HG03025 (cell line): ENCODE measurements at regions not wholly inside any gene's neighbourhood (a gene's known extent, or its start where the extent isn't known, plus 50 kb on each side); places are given as distances from the start of the nearest gene placed in this dataset.
"Not testable (repeated sequence)": the region's sequence is repeated elsewhere in the genome, so short reads cannot be mapped to it uniquely, and the experiment has no call there.

Experiments
- ATAC-seq: cut with Tn5 transposase; IDR thresholded peaks from one replicate; pipeline ENCODE4 v1.9.1; 2021; ENCODE audit warnings: mild to moderate bottlenecking, moderate library complexity; ENCODE audit not compliant: unreplicated experiment, low FRiP score

GRCh38 chr2:56590611-56591010, 406.8 kb downstream of the CCDC85A start:
- ATAC-seq: no peak

GRCh38 chr2:56606086-56606485, 422.3 kb downstream of the CCDC85A start:
- ATAC-seq: not testable (repeated sequence)

- peak; percentile 97 for ATAC-seq
Measured at GRCh38 chr2:56613254-56613653, 429.5 kb downstream of the CCDC85A start.

- ATAC-seq: no peak
Measured at GRCh38 chr2:56613920-56614319, 430.1 kb downstream of the CCDC85A start.

GRCh38 chr2:56615760-56616159, 432.0 kb downstream of the CCDC85A start:
- ATAC-seq: no peak

- ATAC-seq: no peak
Measured at GRCh38 chr2:56624181-56624580, 440.4 kb downstream of the CCDC85A start.

GRCh38 chr2:56626927-56627326, 443.1 kb downstream of the CCDC85A start:
- no peak for ATAC-seq

GRCh38 chr2:56630286-56630685, 446.5 kb downstream of the CCDC85A start:
- ATAC-seq: no peak

GRCh38 chr2:56647997-56648396, 464.2 kb downstream of the CCDC85A start:
- ATAC-seq: no peak

- ATAC-seq: no peak
Measured at GRCh38 chr2:56648802-56649201, 465.0 kb downstream of the CCDC85A start.

GRCh38 chr2:56654936-56655335, 471.1 kb downstream of the CCDC85A start:
- no peak for ATAC-seq

- no peak for ATAC-seq
Measured at GRCh38 chr2:56656826-56657225, 473.0 kb downstream of the CCDC85A start.

GRCh38 chr2:56666777-56667176, 483.0 kb downstream of the CCDC85A start:
- ATAC-seq: no peak

GRCh38 chr2:56671973-56672569, 488.3 kb downstream of the CCDC85A start:
- no peak for ATAC-seq

GRCh38 chr2:56674084-56674483, 490.3 kb downstream of the CCDC85A start:
- ATAC-seq: no peak

GRCh38 chr2:56676966-56677365, 493.2 kb downstream of the CCDC85A start:
- ATAC-seq: no peak

GRCh38 chr2:56680971-56681631, 497.3 kb downstream of the CCDC85A start:
- no peak for ATAC-seq

- ATAC-seq: no peak
Measured at GRCh38 chr2:56681659-56682396, 498.0 kb downstream of the CCDC85A start.

GRCh38 chr2:56682397-56682760, 498.6 kb downstream of the CCDC85A start:
- no peak for ATAC-seq

- ATAC-seq: no peak
Measured at GRCh38 chr2:56684327-56684726, 500.5 kb downstream of the CCDC85A start.

- no peak for ATAC-seq
Measured at GRCh38 chr2:56685205-56685604, 501.4 kb downstream of the CCDC85A start.

- ATAC-seq: no peak
Measured at GRCh38 chr2:56687169-56687568, 503.4 kb downstream of the CCDC85A start.
